ENCODE measurements at regions not wholly inside any gene's neighbourhood (a gene's known extent, or its start where the extent isn't known, plus 50 kb on each side); places are given as distances from the start of the nearest gene placed in this dataset.

GRCh38 chr5:2378108-2378507, 373.4 kb downstream of the IRX2 start:
- no peak overlapping the region for H3K4me3 ChIP-seq (ENCODE audit: low read depth, low read length)
- in situ Hi-C loops (cut with HindIII; ENCODE audit: low sequenced_read_pairs) = no loop called here
- no peak for DNase-seq (ENCODE audit: low read depth, low spot score)
- TF ChIP-seq CTCF (IDR thresholded peaks at IDR 0.05; ENCODE audit: low read depth, low read length) = no peak

GRCh38 chr5:2376486-2376885, 375.0 kb downstream of the IRX2 start:
- no peak overlapping the region for H3K4me3 ChIP-seq (ENCODE audit: low read depth, low read length)
- no peak for TF ChIP-seq CTCF (IDR thresholded peaks at IDR 0.05; ENCODE audit: low read depth, low read length)
- in situ Hi-C loops (cut with HindIII; ENCODE audit: low sequenced_read_pairs) = no loop called here
- DNase-seq (ENCODE audit: low read depth, low spot score) = no peak

GRCh38 chr5:2375757-2376250, 375.7 kb downstream of the IRX2 start:
- TF ChIP-seq CTCF (IDR thresholded peaks at IDR 0.05; ENCODE audit: low read depth, low read length) = no peak
- in situ Hi-C loops (cut with HindIII; ENCODE audit: low sequenced_read_pairs) = no loop called here
- no peak overlapping the region for H3K4me3 ChIP-seq (ENCODE audit: low read depth, low read length)
- DNase-seq (ENCODE audit: low read depth, low spot score) = no peak

GRCh38 chr5:2375291-2375690, 376.2 kb downstream of the IRX2 start:
- in situ Hi-C loops (cut with HindIII; ENCODE audit: low sequenced_read_pairs) = no loop called here
- no peak for DNase-seq (ENCODE audit: low read depth, low spot score)
- no peak overlapping the region for H3K4me3 ChIP-seq (ENCODE audit: low read depth, low read length)
- TF ChIP-seq CTCF (IDR thresholded peaks at IDR 0.05; ENCODE audit: low read depth, low read length) = no peak

GRCh38 chr5:2374703-2375102, 376.8 kb downstream of the IRX2 start:
- DNase-seq (ENCODE audit: low read depth, low spot score) = no peak
- H3K4me3 ChIP-seq (ENCODE audit: low read depth, low read length) = no peak overlapping the region
- in situ Hi-C loops (cut with HindIII; ENCODE audit: low sequenced_read_pairs) = no loop called here
- TF ChIP-seq CTCF (IDR thresholded peaks at IDR 0.05; ENCODE audit: low read depth, low read length) = no peak

GRCh38 chr5:2373631-2374030, 377.8 kb downstream of the IRX2 start:
- no peak overlapping the region for H3K4me3 ChIP-seq (ENCODE audit: low read depth, low read length)
- in situ Hi-C loops (cut with HindIII; ENCODE audit: low sequenced_read_pairs) = no loop called here
- no peak for TF ChIP-seq CTCF (IDR thresholded peaks at IDR 0.05; ENCODE audit: low read depth, low read length)
- DNase-seq (ENCODE audit: low read depth, low spot score) = no peak

GRCh38 chr5:2371419-2371710, 380.1 kb downstream of the IRX2 start:
- no peak for DNase-seq (ENCODE audit: low read depth, low spot score)
- no peak for TF ChIP-seq CTCF (IDR thresholded peaks at IDR 0.05; ENCODE audit: low read depth, low read length)
- in situ Hi-C loops (cut with HindIII; ENCODE audit: low sequenced_read_pairs) = no loop called here
- H3K4me3 ChIP-seq (ENCODE audit: low read depth, low read length) = no peak overlapping the region

Measured in astrocyte of the spinal cord (primary cell).